Epithelial cell of esophagus (primary cell): ENCODE measurements at regions not wholly inside any gene's neighbourhood (a gene's known extent, or its start where the extent isn't known, plus 50 kb on each side); places are given as distances from the start of the nearest gene placed in this dataset.

ENCODE experiments used
- DNase-seq: peaks from one replicate; pipeline ENCODE4 v3.0.0; 2010; ENCODE audit warnings: low read depth
- H3K4me3 ChIP-seq: 2 replicates; pipeline ENCODE4 v1.5.1; 2011; ENCODE audit warnings: mild to moderate bottlenecking, low read length, control low read depth
- TF ChIP-seq, protein P1 (sequence below): IDR thresholded peaks from 2 replicates; pipeline ENCODE4 v1.5.1; 2011; ENCODE audit warnings: low read depth, mild to moderate bottlenecking, low read length, control low read depth, inconsistent platforms; ENCODE audit not compliant: insufficient read depth; ENCODE audit errors: missing control alignments

DNA sequence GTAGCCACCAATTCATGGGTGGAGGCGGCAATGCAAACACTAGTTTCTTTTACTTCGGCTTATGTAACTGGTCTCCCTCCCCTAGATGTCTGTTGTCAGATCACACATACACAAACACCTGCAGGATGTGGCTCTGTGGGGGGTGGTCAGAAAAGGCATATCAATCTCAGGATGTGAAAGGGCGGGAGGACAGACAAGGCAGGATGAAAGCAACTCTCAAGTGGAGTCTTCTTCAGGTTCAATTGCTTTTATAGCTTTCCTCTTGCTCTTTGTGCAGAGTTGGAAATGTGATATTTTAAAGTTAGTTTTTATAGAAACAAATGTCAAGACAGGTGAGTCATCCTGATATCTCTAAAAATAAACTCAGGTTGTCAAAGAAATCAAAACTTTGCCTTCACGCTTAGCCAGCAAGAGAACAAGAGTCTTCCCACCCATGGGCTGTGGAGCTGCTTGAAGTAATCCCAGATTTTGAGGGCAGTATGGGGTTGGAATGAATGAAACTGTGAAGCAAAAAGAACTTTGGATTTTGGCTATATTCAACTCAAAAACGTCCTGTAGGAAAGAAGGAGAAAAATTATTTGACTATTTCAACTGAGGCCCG lies 423.4 kb downstream of the GUCY1A2 start:
- TF ChIP-seq, protein P1, sequence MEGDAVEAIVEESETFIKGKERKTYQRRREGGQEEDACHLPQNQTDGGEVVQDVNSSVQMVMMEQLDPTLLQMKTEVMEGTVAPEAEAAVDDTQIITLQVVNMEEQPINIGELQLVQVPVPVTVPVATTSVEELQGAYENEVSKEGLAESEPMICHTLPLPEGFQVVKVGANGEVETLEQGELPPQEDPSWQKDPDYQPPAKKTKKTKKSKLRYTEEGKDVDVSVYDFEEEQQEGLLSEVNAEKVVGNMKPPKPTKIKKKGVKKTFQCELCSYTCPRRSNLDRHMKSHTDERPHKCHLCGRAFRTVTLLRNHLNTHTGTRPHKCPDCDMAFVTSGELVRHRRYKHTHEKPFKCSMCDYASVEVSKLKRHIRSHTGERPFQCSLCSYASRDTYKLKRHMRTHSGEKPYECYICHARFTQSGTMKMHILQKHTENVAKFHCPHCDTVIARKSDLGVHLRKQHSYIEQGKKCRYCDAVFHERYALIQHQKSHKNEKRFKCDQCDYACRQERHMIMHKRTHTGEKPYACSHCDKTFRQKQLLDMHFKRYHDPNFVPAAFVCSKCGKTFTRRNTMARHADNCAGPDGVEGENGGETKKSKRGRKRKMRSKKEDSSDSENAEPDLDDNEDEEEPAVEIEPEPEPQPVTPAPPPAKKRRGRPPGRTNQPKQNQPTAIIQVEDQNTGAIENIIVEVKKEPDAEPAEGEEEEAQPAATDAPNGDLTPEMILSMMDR, result no peak
- no peak for DNase-seq
- H3K4me3 ChIP-seq, result no peak overlapping the region

DNA sequence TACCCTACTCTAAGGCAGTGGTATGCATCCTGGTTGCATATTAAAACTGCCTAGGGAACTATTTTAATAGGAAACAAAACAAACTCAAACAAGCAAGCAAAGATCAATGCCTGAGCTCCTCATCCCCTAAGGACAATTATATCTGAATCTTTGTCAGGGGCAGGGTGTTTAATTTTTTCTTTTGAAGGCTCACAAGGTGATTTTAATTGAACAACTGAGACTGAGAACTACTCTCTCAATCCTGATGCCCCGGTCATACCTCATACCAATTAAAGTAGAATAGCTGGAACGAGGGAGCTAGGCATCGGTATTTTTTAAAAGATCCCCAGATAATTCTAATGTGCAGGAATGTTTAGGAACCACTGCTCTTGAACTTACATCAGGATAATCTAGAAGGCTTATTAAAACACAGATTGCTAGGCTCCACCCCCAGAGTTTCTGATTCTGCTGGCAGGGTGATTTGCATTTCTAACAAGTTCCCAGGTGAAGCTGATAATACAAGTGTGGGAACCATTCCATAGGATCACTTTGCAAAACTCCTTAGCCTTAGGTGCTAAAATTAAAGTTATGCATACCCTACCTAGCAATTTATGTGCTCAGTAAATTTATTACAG lies 416.5 kb downstream of the GUCY1A2 start:
- TF ChIP-seq, protein P1, result no peak
- no peak for DNase-seq
- no peak overlapping the region for H3K4me3 ChIP-seq

DNA sequence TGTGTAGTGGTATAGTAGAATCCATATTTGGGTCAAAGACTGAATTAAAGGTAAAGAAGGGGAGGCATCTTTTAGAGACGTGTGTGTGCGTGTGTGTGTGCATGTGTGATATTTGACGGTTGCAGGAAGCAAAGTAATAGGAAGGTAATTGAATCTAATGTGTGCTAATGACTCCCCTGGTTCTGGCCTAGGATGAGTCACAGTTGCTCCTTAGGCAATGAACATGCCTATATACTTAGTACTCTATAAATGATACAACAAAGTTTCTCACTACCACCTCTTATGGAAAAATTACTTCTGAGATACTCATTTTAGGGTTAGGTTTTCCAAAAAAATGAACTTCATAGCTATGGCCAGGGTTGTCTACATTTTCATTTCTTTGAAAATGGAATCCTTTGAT lies 409.6 kb downstream of the GUCY1A2 start:
- peak; percentile 94 for DNase-seq
- H3K4me3 ChIP-seq, result no peak overlapping the region
- TF ChIP-seq, protein P1, result no peak

- TF ChIP-seq, protein P1, result no peak
- no peak overlapping the region for H3K4me3 ChIP-seq
- DNase-seq, result no peak
Measured at GRCh38 chr11:106614262-106614661, 404.0 kb downstream of the GUCY1A2 start.

DNA sequence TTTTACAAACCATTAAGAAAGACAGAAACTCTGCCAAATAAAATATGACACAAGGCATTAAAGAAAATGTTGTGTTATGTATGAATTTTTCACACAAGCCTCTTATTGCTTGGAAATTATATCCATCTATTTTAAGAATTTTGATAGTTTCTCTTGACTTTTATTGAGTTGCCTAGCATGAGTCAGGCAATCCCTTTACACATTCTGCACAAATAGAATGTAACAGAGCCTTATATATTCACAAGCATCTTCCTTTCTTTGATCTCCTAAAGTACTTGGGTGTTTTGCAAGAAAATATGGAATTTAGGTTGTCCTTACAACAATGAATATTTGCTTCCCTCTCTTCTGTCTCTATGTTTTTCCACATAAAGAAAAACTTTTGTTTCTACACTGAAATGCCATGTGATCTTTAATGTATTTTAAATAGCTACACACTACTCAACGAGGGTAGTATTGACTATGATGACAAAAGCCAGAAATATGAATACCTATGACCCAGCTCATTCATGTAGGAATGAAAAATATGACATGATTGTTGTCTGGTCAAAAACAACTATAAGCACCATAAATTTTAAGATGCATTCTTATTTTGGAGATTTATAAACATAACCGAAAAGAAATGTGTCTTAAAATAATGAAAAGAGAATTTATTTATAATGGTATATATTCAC lies 398.8 kb downstream of the GUCY1A2 start:
- no peak overlapping the region for H3K4me3 ChIP-seq
- TF ChIP-seq, protein P1, result no peak
- no peak for DNase-seq

DNA sequence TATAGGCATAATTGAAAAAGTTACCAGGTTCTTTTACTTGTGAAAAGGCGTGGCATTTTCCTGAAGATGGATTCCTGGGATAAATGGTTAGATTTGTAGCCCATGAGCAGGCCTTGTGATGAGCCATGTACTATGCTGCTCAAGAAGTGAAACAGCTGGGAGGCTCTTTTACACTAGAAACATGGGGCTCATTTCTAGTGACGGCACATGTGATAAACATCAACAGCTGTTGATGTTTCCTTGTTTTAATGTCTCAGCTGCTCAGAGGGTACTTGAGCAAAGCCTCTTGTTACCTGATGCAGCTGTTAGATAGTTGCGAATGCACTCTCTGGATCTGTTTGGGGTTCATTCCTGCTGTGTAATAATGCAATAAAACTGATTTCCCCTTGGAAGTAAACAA lies 396.8 kb downstream of the GUCY1A2 start:
- TF ChIP-seq, protein P1, result no peak
- DNase-seq, result no peak
- H3K4me3 ChIP-seq, result no peak overlapping the region
